ENCODE measurements at regions not wholly inside any gene's neighbourhood (a gene's known extent, or its start where the extent isn't known, plus 50 kb on each side); places are given as distances from the start of the nearest gene placed in this dataset.

- Mint-ChIP-seq H3K4me1 (no peaks in the 10 kb centered on the region), H3K9me3 (peaks cover 35% of the 10 kb centered on the region), H3K4me3 (no peak overlapping the region), H3K36me3 (peaks cover 17% of the 10 kb centered on the region), H3K27ac (no peak overlapping the region), H3K27me3 (ENCODE audit: low read depth) (no peaks in the 10 kb centered on the region; the same call in 1 of the 2 replicates)
- ATAC-seq (no peak), DNase-seq (ENCODE audit: low spot score) (no peak)
- ChIA-PET POLR2A (no interaction called here), CTCF (no interaction called here)
- no peak for TF ChIP-seq MXD4 (CRISPR knock-in tag; IDR thresholded peaks at IDR 0.05; ENCODE audit: borderline replicate concordance)
- TF ChIP-seq E2F1 (CRISPR knock-in tag; IDR thresholded peaks at IDR 0.05): no peak
- no peak for TF ChIP-seq NR3C1 (CRISPR knock-in tag; conservative IDR thresholded peaks at IDR 0.05; ENCODE audit: low read depth)
- TF ChIP-seq AR (CRISPR knock-in tag; IDR thresholded peaks at IDR 0.05): no peak
- no peak for TF ChIP-seq ZNF281 (CRISPR knock-in tag; IDR thresholded peaks at IDR 0.05)
- TF ChIP-seq KAT7 (CRISPR knock-in tag; IDR thresholded peaks at IDR 0.05; ENCODE audit: borderline replicate concordance): no peak
- no peak for TF ChIP-seq SP1 (CRISPR knock-in tag; conservative IDR thresholded peaks at IDR 0.05)
- TF ChIP-seq SMAD3 (CRISPR knock-in tag; IDR thresholded peaks at IDR 0.05; ENCODE audit: borderline replicate concordance): no peak
- no peak for TF ChIP-seq HMGXB4 (CRISPR knock-in tag; IDR thresholded peaks at IDR 0.05)
- TF ChIP-seq FOXP4 (CRISPR knock-in tag; IDR thresholded peaks at IDR 0.05): no peak
- no peak for TF ChIP-seq ARID4B (CRISPR knock-in tag; IDR thresholded peaks at IDR 0.05; ENCODE audit: borderline replicate concordance)
- TF ChIP-seq CREM (CRISPR knock-in tag; IDR thresholded peaks at IDR 0.05): no peak
- no peak for TF ChIP-seq ATF1 (CRISPR knock-in tag; IDR thresholded peaks at IDR 0.05)
- TF ChIP-seq ZNF219 (CRISPR knock-in tag; IDR thresholded peaks at IDR 0.05; ENCODE audit: borderline replicate concordance): no peak
- TF ChIP-seq TEAD4 (CRISPR knock-in tag; IDR thresholded peaks at IDR 0.05): no peak
- TF ChIP-seq GTF2I (CRISPR knock-in tag; conservative IDR thresholded peaks at IDR 0.05): no peak
- no peak for TF ChIP-seq STAT6 (CRISPR knock-in tag; conservative IDR thresholded peaks at IDR 0.05; ENCODE audit: low read depth)
These were observed 127.6 kb upstream of the DAAM1 start for GRCh38 chr14:59060841-59061240.
